Esophagus (tissue), 2 donors: ENCODE measurements at regions not wholly inside any gene's neighbourhood (a gene's known extent, or its start where the extent isn't known, plus 50 kb on each side); places are given as distances from the start of the nearest gene placed in this dataset.

Source experiments
- H3K27ac ChIP-seq, 2 donors: one replicate each; pipeline ENCODE4 v1.5.1; 2013; ENCODE audit warnings: low read depth in 2 of 2, mild to moderate bottlenecking in 2 of 2, inconsistent platforms in 1 of 2, low read length in 1 of 2, moderate library complexity in 1 of 2
- H3K27me3 ChIP-seq, 2 donors: one replicate each; pipeline ENCODE4 v1.6.1; 2013; ENCODE audit warnings: low read length in 2 of 2, control low read depth in 1 of 2, mild to moderate bottlenecking in 1 of 2; ENCODE audit not compliant: insufficient read depth in 2 of 2, control insufficient read depth in 1 of 2
- H3K36me3 ChIP-seq, 2 donors: one replicate each; pipeline ENCODE4 v1.6.1; 2013; ENCODE audit warnings: low read length in 1 of 2; ENCODE audit not compliant: control insufficient read depth in 2 of 2, insufficient read depth in 2 of 2
- H3K4me1 ChIP-seq, 2 donors: one replicate each; pipeline ENCODE4 v1.6.1; 2013; ENCODE audit warnings: low read length in 1 of 2; ENCODE audit not compliant: control insufficient read depth in 2 of 2, insufficient read depth in 2 of 2
- H3K4me3 ChIP-seq, 2 donors: one replicate each; pipeline ENCODE4 v1.5.1; 2013; ENCODE audit warnings: low read length in 2 of 2, mild to moderate bottlenecking in 2 of 2, low read depth in 1 of 2, moderate library complexity in 1 of 2
- H3K9me3 ChIP-seq, 2 donors: one replicate each; pipeline ENCODE4 v1.6.1; 2013; ENCODE audit warnings: mild to moderate bottlenecking in 2 of 2, low read depth in 1 of 2, low read length in 1 of 2, moderate library complexity in 1 of 2; ENCODE audit not compliant: control insufficient read depth in 2 of 2, insufficient read depth in 1 of 2
- WGBS, 2 donors: extraction: QIAGEN DNeasy Blood & Tissue Kit; methylation state at CpG; one replicate each; pipeline ENCODE4 v1.1.7; 2013; 5-methylcytosine and 5-hydroxymethylcytosine counted together
- donor health status: healthy with polysubstance abuse.
- donor health status: Bipolar disorder and iron deficiency.

DNA sequence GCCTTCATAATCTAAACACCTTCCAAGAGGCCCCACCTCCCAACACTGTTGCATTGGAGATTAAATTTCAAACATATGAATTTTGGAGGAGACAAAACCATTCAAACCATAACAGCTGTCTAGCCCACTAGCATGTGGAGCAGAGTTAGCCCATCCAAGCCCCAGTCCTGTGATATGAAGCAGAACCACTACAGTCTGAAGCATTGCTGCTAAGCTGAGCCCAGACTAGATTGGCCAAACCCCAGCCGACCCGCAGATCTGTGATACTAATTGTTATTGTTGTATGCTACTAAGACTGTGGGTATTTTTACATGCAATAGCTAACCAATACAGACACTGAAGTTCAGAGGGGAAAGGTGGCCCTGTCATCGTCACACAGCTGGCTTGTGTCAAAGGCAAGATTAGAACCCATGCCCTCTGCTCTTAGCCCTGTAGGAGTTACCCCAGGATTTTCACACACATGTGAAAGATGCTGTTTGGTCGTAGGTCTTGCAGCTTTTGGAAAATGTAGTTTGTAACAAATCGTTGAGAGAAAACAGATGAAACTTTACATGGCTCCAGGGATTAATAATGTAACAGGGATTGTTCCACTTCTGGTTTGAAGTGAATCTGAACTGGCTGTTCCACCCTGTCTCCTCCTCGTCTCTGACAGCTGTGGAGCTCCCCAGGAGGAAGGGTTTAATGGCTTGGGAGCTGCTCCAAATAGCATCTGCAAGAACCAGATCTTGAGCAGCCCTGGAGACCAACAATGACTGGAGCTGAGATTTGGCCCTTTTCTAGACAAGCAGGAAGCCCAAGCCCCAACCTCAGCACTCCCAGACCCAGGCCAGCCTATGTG is 517.5 kb downstream of the MID1IP1 start:
- H3K27ac ChIP-seq = no peak overlapping the region
- no peak overlapping the region for H3K4me3 ChIP-seq
- H3K9me3 ChIP-seq = peaks cover 0 to 2% of the 10 kb centered on the region in 2 donors
- H3K27me3 ChIP-seq = peaks cover 0 to under 1% of the 10 kb centered on the region in 2 donors
- H3K36me3 ChIP-seq = no peaks in the 10 kb centered on the region
- H3K4me1 ChIP-seq = no peaks in the 10 kb centered on the region
- 65% methylated on average over 6 of the region's 6 CpGs for WGBS, 2 donors

DNA sequence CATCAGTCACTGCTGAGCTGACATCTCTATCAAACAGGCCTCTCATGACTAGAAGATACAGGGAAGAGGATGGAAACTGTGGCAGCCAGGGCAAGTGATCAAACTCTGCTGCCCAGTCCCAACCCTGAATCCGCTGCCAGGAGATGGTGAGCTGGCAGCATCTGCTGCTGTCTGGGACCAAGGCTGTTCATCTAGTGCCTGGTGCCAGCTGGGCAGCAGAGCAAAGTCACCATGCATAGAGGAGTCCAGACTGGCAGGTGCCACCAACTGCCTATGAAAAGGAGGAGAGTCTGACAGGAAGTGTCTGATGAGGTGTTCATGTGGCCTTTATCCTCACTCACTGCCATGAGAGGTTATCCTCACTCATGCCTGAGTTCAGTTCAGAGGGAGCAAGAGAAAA is 518.9 kb downstream of the MID1IP1 start:
- Histone ChIP-seq H3K27me3 (peaks cover 0 to 2% of the 10 kb centered on the region in 2 donors), H3K27ac (no peak overlapping the region)
- WGBS, 2 donors = 75 to 76% methylated on average over 1 of the region's 1 CpG

DNA sequence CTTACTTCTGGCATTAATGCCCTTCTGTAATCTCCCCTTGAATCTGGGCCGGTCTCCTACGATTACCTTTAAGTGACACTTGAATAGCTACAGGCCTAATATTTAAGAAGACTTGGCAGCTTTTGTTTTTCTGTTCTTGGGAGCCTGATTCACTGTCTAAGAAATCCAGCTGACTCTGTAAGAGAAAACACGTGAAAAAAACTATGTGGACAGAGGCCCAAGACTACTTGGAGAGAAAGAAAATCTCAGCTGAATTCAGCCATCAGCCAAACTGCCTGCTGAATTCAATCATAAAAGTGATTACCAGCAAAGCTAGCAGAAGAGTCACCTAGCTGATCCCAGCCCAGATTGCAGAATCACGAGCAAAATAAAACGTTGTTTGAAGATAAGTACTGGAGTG is 521.2 kb downstream of the MID1IP1 start:
- Histone ChIP-seq H3K36me3 (no peaks in the 10 kb centered on the region), H3K4me3 (no peak overlapping the region), H3K4me1 (no peaks in the 10 kb centered on the region), H3K9me3 (no peaks in the 10 kb centered on the region), H3K27me3 (peaks cover 0 to 4% of the 10 kb centered on the region in 2 donors), H3K27ac (no peak overlapping the region)
- WGBS, 2 donors = 68 to 69% methylated on average over 5 of the region's 5 CpGs

More for the DNA sequence above, 518.9 kb downstream of the MID1IP1 start:
- Histone ChIP-seq H3K4me3 (no peak overlapping the region), H3K36me3 (no peaks in the 10 kb centered on the region), H3K9me3 (peaks cover 0 to 2% of the 10 kb centered on the region in 2 donors), H3K4me1 (no peaks in the 10 kb centered on the region)

DNA sequence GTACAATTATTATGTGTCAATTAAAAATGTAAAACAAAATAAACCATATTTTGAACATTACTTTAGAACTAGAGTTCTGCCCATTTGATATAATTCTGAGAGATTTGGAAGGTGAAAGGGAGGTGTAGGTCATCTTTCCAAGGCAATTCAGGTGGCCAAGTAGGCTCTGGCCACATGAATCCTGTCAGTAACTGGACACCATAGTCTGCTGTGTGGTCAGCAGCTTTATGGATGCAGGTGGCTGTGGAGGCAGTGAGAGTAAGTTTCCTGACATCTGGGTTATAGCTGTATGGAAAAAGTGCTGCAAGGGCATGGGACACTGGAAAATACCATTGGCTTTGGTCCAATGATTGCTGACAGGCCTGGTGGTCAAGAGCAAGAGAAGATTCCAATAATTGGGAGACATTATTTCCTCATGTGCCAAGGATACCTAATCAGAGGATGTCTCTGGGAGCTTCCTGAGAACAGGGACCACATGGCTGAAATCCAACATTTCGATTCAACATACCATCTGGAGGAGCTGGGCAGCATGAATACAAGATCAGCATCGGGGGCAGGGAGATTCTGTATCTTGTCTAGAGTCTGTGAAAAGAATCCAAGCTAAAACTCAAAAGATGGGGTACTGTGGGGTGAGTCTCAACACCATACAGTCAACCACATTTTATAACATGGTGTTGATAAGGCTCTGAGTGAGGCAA is 523.1 kb downstream of the MID1IP1 start:
- Histone ChIP-seq H3K27me3 (peaks cover 0 to 7% of the 10 kb centered on the region in 2 donors), H3K9me3 (no peaks in the 10 kb centered on the region), H3K4me3 (no peak overlapping the region), H3K36me3 (no peaks in the 10 kb centered on the region), H3K4me1 (no peaks in the 10 kb centered on the region), H3K27ac (no peak overlapping the region)
- 59 to 82% methylated on average over 2 of the region's 2 CpGs for WGBS, 2 donors

DNA sequence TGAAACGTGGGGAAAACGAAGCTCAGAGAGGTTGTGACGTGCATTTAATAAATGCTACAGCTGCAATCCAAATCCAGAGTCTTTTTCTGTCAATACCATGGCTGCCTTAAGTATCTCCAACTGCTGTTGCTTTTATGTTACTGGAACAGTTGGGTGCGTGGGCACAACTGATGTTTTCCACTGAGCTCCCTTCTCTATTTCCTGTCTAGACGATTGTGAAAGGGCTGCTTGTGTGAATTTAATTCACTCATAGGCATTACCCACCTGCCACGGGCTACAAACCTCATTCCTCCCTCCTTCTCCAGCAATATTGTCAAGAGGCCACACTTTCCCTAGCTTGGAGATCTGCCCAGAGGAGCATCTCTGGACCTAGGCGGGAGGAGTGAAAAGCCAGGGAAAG is 526.0 kb downstream of the MID1IP1 start:
- Histone ChIP-seq H3K27ac (no peak overlapping the region), H3K27me3 (peaks cover 0 to 7% of the 10 kb centered on the region in 2 donors), H3K4me3 (no peak overlapping the region), H3K36me3 (no peaks in the 10 kb centered on the region), H3K4me1 (no peaks in the 10 kb centered on the region), H3K9me3 (no peaks in the 10 kb centered on the region)
- 72 to 86% methylated on average over 7 of the region's 7 CpGs for WGBS, 2 donors

DNA sequence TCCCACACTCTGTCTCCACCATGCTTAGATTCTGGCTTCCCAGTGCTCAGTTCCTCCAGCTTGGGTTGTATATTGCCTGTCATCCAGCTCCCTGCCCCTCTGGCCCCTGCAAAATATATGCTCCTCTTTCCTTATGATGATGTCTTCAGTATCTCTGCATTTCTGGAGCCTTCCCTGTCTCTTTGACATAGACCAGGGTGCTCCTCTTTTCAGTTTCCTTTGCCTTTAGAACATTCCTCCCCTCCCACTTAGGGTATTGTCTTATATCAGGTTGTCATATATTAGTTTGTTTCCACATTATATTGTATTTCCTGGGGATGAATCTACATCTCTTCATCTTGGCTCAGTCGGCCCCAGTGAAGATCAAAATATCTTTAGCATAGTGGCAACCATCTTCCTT is 526.4 kb downstream of the MID1IP1 start:
- WGBS, 2 donors = 86 to 90% methylated on average over 1 of the region's 1 CpG
- H3K27me3 ChIP-seq = peaks cover 0 to 7% of the 10 kb centered on the region in 2 donors
- H3K4me3 ChIP-seq = no peak overlapping the region
- H3K9me3 ChIP-seq = no peaks in the 10 kb centered on the region
- H3K4me1 ChIP-seq = no peaks in the 10 kb centered on the region
- H3K36me3 ChIP-seq = no peaks in the 10 kb centered on the region
- H3K27ac ChIP-seq = no peak overlapping the region

DNA sequence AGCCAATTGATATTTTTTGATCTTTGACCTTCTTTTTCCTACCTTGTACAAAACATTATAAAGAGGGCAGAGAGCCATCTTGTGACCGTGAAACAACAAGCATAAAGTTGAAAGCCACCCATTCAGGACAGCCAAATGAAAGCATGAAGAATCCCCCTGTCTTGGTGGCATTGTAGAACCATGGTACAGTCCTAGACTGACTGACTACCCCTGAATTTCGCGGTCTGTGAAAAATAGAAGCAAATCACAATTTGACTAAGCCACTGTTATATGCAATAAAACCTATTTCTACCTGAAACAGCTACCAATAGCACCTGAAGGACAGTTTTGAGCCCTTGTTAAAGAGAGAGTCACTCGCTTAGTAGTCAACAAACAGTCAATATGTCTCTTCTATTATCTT is 527.4 kb downstream of the MID1IP1 start:
- Histone ChIP-seq H3K36me3 (no peaks in the 10 kb centered on the region), H3K4me3 (no peak overlapping the region), H3K27me3 (peaks cover 0 to 7% of the 10 kb centered on the region in 2 donors), H3K4me1 (no peaks in the 10 kb centered on the region), H3K9me3 (no peaks in the 10 kb centered on the region), H3K27ac (no peak overlapping the region)
- WGBS, 2 donors = 73 to 89% methylated on average over 4 of the region's 4 CpGs

DNA sequence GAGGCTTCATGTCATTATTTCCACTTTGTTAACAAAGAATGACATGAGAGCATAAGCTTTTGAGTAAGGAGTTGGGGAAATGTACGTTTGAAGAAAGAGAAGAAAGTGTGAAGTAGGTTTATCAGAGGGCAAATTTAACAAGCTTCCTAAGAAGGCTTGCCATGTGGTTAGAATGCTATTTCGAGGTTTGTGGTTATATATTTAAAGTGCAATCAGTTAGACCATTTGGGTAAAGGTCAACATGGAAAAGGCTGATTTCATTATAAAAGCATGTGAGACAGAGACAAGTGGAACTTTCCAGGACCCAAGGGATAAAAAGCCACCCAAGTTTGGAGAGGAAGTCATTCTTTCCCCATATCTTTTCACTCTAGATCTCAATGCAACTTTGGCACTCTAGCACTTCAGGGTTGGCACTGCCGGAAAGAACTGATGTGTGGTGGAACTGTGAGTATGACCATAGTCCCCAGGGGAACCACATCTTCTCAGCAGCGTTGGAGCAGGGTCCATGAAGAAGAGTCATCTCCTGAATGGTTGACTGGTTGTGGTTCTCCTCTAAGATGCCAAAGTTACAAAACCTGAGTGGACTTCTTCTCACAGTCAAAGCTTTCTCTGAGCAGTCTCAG is 529.9 kb downstream of the MID1IP1 start:
- no peaks in the 10 kb centered on the region for H3K36me3 ChIP-seq
- no peaks in the 10 kb centered on the region for H3K9me3 ChIP-seq
- H3K4me3 ChIP-seq = no peak overlapping the region
- WGBS, 2 donors = 56 to 64% methylated on average over 4 of the region's 4 CpGs
- H3K27me3 ChIP-seq = peaks cover 0 to 5% of the 10 kb centered on the region in 2 donors
- H3K27ac ChIP-seq = no peak overlapping the region
- no peaks in the 10 kb centered on the region for H3K4me1 ChIP-seq

DNA sequence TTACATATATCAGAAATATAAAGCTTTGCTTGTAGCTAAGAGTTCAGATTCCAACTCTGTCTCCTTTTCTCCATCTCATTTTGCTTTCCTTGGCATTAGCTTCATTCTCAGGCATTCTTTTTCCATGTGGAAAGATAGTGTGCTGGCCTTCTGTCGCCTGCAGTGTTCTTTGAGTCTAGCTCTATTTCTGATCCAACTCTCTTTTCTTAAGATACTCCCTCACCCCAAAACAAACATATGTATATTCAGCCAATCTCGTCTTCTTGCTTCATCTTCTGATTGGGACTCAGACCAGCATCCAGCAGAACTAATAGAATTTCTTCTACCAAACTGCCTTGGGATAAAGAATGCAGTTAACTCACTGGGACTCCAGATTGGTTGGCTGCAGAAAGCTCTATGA is 532.2 kb downstream of the MID1IP1 start:
- WGBS, 2 donors = 63 to 86% methylated on average over 2 of the region's 2 CpGs
- Histone ChIP-seq H3K27ac (no peak overlapping the region), H3K27me3 (no peaks in the 10 kb centered on the region), H3K36me3 (no peaks in the 10 kb centered on the region), H3K9me3 (no peaks in the 10 kb centered on the region), H3K4me1 (no peaks in the 10 kb centered on the region), H3K4me3 (no peak overlapping the region)
